ENCODE measurements at regions not wholly inside any gene's neighbourhood (a gene's known extent, or its start where the extent isn't known, plus 50 kb on each side); places are given as distances from the start of the nearest gene placed in this dataset.

DNA sequence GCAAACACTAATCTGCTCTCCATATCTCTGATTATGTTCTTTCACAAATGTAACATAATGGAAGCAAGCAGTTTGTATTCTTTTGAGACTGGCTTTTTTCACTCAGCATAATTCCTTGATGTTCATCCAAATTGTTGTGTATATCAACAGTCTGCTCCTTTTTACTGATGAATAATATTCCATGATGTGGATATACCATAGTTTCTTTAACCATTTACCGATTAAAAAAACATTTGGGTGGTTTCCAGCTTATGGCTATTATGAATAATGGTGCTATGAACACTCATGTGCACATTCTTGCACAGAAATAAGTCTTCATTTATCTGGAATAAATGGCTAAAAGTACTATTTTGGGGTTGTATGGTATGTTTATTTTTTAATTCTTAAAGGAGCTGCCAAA is 708.9 kb downstream of the RFPL4B start:
- TF ChIP-seq MYC (IDR thresholded peaks at IDR 0.05; ENCODE audit: borderline replicate concordance, low read length) (no peak), HDAC2 (IDR thresholded peaks at IDR 0.05) (no peak), FOSB (CRISPR knock-in tag; IDR thresholded peaks at IDR 0.05) (no peak), RCOR1 (IDR thresholded peaks at IDR 0.05; ENCODE audit: low read depth, low read length) (no peak), CHD4 (IDR thresholded peaks at IDR 0.05; ENCODE audit: borderline replicate concordance) (no peak), HOXA7 (CRISPR knock-in tag; IDR thresholded peaks at IDR 0.05) (no peak), ESRRA (IDR thresholded peaks at IDR 0.05; ENCODE audit: borderline replicate concordance, low read length) (no peak), EP300 (IDR thresholded peaks at IDR 0.05) (no peak), CTCF (IDR thresholded peaks at IDR 0.05) (no peak), CBX2 (IDR thresholded peaks at IDR 0.05; ENCODE audit: borderline replicate concordance, low read depth) (no peak), POLR2AphosphoS2 (conservative IDR thresholded peaks at IDR 0.05; ENCODE audit: low read length) (no peak), NR3C1 (IDR thresholded peaks at IDR 0.05) (no peak), MAZ (IDR thresholded peaks at IDR 0.05; ENCODE audit: borderline replicate concordance, low read depth, low read length) (no peak), BHLHE40 (IDR thresholded peaks at IDR 0.05; ENCODE audit: low read depth, low read length) (no peak)
- TF ChIP-seq, protein P1, sequence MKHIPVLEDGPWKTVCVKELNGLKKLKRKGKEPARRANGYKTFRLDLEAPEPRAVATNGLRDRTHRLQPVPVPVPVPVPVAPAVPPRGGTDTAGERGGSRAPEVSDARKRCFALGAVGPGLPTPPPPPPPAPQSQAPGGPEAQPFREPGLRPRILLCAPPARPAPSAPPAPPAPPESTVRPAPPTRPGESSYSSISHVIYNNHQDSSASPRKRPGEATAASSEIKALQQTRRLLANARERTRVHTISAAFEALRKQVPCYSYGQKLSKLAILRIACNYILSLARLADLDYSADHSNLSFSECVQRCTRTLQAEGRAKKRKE (CRISPR knock-in tag; IDR thresholded peaks at IDR 0.05; ENCODE audit: low read depth), result no peak
- ATAC-seq (no peak), DNase-seq (ENCODE audit: low read depth in 1 of 2, low spot score in 1 of 2) (no peak), FAIRE-seq (no peak)
- ChIA-PET POLR2A (no interaction called here), CTCF (no interaction called here)
- Histone ChIP-seq H3K9me3 (no peaks in the 10 kb centered on the region), H3K27ac (no peak overlapping the region), H3K4me3 (no peak overlapping the region), H3K4me2 (no peak overlapping the region), H3K4me1 (no peaks in the 10 kb centered on the region)
- 5% methylated on average over 1 of the region's 1 CpG for WGBS (ENCODE audit: missing lambda C conversion rate)

DNA sequence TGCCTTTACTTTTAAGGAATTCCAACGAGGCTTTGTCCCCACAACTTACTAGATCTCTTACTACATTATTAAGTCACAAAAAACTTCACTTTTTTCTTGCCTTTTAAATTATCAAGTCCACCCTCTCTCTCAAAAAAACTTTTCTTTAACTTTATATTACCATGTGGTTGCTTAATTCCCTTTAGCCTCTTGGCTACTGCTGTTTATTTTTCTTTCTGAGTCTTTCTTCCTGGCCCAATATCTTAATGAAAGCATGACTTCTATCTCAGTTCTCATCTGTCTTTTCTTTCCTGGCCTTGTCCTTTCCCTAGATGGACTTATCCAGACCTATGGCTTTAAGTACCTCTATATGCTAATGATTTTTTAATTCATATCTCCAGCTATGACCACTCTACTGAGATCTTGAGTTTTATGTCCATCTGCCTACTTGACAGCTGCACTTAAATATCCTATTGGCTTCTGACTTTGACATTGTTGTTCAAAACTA is 710.5 kb downstream of the RFPL4B start:
- no peak for FAIRE-seq

More for the DNA sequence above, 710.5 kb downstream of the RFPL4B start:
- WGBS (ENCODE audit: missing lambda C conversion rate), result 0% methylated on average over 1 of the region's 1 CpG
- DNase-seq (ENCODE audit: low read depth in 1 of 2, low spot score in 1 of 2), result no peak
- no peak for ATAC-seq
- H3K4me3 ChIP-seq, result no peak overlapping the region
- no peaks in the 10 kb centered on the region for H3K9me3 ChIP-seq
- ChIA-PET POLR2A (no interaction called here), CTCF (no interaction called here)
- H3K4me1 ChIP-seq, result no peaks in the 10 kb centered on the region
- H3K27ac ChIP-seq, result no peak overlapping the region
- TF ChIP-seq TP53 (CRISPR knock-in tag; IDR thresholded peaks at IDR 0.05), result no peak
- no peak for TF ChIP-seq JUNB (IDR thresholded peaks at IDR 0.05)
- TF ChIP-seq ZFP36 (IDR thresholded peaks at IDR 0.05; ENCODE audit: borderline replicate concordance, partially characterized antibody), result no peak
- TF ChIP-seq KDM5A (IDR thresholded peaks at IDR 0.05), result no peak
- no peak for TF ChIP-seq MYC (IDR thresholded peaks at IDR 0.05; ENCODE audit: borderline replicate concordance, low read length)
- no peak for TF ChIP-seq FOSB (CRISPR knock-in tag; IDR thresholded peaks at IDR 0.05)
- no peak for TF ChIP-seq FOSL2 (IDR thresholded peaks at IDR 0.05)
- no peak for TF ChIP-seq FOSL2 (CRISPR knock-in tag; IDR thresholded peaks at IDR 0.05)
- no peak for TF ChIP-seq RAD21 (conservative IDR thresholded peaks at IDR 0.05 in 1 of 2, IDR thresholded peaks at IDR 0.05 in 1 of 2)
- TF ChIP-seq, protein P2, sequence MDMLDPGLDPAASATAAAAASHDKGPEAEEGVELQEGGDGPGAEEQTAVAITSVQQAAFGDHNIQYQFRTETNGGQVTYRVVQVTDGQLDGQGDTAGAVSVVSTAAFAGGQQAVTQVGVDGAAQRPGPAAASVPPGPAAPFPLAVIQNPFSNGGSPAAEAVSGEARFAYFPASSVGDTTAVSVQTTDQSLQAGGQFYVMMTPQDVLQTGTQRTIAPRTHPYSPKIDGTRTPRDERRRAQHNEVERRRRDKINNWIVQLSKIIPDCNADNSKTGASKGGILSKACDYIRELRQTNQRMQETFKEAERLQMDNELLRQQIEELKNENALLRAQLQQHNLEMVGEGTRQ (IDR thresholded peaks at IDR 0.05), result no peak
- TF ChIP-seq, protein P3, sequence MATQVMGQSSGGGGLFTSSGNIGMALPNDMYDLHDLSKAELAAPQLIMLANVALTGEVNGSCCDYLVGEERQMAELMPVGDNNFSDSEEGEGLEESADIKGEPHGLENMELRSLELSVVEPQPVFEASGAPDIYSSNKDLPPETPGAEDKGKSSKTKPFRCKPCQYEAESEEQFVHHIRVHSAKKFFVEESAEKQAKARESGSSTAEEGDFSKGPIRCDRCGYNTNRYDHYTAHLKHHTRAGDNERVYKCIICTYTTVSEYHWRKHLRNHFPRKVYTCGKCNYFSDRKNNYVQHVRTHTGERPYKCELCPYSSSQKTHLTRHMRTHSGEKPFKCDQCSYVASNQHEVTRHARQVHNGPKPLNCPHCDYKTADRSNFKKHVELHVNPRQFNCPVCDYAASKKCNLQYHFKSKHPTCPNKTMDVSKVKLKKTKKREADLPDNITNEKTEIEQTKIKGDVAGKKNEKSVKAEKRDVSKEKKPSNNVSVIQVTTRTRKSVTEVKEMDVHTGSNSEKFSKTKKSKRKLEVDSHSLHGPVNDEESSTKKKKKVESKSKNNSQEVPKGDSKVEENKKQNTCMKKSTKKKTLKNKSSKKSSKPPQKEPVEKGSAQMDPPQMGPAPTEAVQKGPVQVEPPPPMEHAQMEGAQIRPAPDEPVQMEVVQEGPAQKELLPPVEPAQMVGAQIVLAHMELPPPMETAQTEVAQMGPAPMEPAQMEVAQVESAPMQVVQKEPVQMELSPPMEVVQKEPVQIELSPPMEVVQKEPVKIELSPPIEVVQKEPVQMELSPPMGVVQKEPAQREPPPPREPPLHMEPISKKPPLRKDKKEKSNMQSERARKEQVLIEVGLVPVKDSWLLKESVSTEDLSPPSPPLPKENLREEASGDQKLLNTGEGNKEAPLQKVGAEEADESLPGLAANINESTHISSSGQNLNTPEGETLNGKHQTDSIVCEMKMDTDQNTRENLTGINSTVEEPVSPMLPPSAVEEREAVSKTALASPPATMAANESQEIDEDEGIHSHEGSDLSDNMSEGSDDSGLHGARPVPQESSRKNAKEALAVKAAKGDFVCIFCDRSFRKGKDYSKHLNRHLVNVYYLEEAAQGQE (IDR thresholded peaks at IDR 0.05), result no peak
- no peak overlapping the region for H3K4me2 ChIP-seq

All from A549 (cell line).